GM21717 (cell line): ENCODE measurements at regions not wholly inside any gene's neighbourhood (a gene's known extent, or its start where the extent isn't known, plus 50 kb on each side); places are given as distances from the start of the nearest gene placed in this dataset.
A peak's percentile ranks its signal among the peaks of the same experiment; 100 is the strongest.
"Not testable (repeated sequence)": the region's sequence is repeated elsewhere in the genome, so short reads cannot be mapped to it uniquely, and the experiment has no call there.

Experiments
- ATAC-seq: cut with Tn5 transposase; IDR thresholded peaks from one replicate; pipeline ENCODE4 v1.9.1; 2021; ENCODE audit warnings: mild to moderate bottlenecking, moderate library complexity; ENCODE audit not compliant: unreplicated experiment

DNA sequence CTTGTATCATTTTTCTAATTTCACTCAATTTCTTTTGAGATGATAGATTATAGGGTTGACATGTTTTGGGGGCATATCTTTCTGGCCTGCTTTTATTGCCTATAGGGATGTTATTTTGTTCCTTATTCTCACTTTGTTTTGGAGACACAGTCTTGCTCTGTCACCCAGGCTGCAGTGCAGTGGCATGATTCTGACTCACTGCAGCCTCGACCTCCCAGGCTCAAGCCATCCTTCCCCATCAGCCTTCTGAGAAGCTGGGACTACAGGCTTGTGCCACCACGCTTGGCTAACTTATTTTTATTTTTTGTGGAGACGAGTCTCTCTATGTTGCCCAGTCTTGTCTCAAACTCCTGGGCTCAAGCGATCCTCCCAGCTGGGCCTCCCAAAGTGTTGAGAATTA is 72.8 kb upstream of the FAN1 start:
- ATAC-seq: no peak

DNA sequence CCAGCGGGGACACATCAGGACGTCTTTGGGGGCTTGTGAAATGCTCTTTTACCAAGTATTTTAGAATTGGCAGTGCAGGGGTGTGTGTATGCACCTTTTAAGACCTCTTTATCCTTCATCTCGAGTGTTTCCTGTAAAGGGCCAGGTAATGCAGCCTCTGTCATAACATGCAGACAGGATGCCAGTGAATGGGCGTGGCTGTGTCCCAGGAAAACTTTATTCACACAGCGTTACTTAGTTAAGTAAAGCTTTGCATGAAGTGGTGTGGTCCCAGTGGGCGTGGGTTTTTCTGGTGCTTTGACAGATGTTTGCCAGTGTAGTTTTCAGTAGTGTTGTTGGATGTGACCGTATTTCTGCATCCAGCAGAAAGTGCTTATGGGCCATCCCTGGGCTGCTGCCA is 70.3 kb upstream of the FAN1 start:
- ATAC-seq: not testable (repeated sequence)

GRCh38 chr15:30841639-30842038 is 62.1 kb upstream of the FAN1 start:
- ATAC-seq: not testable (repeated sequence)

DNA sequence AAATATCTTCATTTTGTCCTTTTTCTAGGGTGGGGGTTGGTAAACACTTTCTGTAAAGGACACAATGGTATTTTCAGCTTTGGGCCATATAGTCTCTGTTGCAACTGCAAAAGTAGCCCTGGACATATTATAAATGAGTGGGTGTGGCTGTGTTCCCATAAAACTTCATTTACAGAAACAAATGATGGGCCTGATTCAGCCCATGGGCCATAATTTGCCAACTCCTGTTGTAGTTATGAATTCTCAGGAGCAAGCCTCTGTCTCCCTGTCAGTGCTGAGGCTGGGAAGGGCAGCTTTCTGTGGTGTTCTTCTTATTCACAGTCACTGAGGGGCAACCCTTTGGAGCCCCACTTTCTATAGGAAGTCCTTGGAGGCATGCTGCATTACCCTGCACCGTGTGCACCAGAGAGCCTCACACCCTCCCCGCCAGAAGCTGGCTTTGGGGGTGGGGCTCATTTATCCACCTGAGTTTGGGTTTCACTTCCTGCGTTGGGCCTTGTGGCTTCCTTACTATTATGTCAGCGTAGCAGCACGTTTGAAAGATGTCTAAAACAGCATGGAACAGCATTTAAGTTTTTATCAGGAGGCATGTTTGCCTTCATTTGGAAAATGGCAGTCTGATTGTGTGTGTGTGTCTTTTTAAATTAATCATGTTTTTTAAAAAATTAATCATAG is 60.8 kb upstream of the FAN1 start:
- peak; percentile 76 for ATAC-seq

- ATAC-seq: not testable (repeated sequence)
Measured at GRCh38 chr15:30845536-30845935, 58.2 kb upstream of the FAN1 start.
